IPS-NIHi11 (cell line): ENCODE measurements at regions not wholly inside any gene's neighbourhood (a gene's known extent, or its start where the extent isn't known, plus 50 kb on each side); places are given as distances from the start of the nearest gene placed in this dataset.
"Not testable (repeated sequence)": the region's sequence is repeated elsewhere in the genome, so short reads cannot be mapped to it uniquely, and the experiment has no call there.

ENCODE experiments used
- DNase-seq: peaks from one replicate; pipeline ENCODE4 v3.0.0; 2012; ENCODE audit warnings: mixed read lengths, low spot score

DNA sequence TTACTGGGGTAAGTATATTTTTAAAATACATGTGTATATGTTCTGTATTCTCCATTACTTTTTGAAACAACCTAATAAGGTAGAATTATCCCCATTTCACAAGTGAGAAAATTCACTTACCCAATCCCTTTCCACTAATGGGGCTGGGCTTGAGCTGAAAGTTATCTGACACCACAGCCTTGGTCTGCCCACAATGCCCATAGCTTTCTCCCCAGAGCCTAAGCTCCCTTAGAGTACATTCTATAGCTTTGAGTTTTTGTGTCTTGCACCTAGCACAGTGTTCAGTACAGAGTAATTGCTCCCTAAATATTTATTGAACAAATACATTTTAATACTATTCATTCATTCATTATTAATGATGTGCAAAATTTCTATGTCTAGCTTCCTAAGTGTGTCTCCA lies 152.7 kb upstream of the RUNX1 start:
- DNase-seq = no peak

DNA sequence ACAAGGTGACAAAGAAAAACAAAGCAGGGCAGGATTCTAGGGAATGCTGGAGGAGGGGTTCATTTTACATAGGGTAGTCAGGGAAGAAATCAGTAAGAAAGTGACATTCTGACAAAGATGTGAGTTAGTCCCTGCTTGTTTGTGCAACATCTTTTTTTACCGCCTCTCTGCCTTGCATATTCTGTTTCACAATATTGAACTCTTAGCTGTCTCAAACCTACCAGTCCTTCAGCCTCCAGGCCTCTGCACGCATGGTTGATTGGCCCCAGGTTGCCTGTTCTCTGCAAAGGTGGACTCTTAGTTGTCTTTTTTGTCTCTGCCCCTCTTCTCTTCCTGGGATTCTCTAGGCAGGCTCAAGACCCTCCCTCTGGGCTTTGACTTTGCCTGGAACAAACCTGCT lies 152.2 kb upstream of the RUNX1 start:
- no peak for DNase-seq

DNA sequence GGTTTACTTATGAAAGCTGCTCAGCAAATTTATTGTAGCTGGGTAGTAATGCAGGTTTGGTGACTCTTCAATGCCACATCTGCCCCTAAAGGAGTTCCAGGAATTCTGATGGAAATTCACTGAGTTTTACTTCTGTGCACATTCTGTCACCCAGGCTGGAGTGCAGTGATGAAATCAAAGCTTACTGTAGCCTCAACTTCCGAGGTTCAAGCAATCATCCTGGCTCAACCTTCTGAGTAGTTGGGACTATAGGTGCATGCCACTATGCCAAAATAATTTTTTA lies 150.6 kb upstream of the RUNX1 start:
- no peak for DNase-seq

DNA sequence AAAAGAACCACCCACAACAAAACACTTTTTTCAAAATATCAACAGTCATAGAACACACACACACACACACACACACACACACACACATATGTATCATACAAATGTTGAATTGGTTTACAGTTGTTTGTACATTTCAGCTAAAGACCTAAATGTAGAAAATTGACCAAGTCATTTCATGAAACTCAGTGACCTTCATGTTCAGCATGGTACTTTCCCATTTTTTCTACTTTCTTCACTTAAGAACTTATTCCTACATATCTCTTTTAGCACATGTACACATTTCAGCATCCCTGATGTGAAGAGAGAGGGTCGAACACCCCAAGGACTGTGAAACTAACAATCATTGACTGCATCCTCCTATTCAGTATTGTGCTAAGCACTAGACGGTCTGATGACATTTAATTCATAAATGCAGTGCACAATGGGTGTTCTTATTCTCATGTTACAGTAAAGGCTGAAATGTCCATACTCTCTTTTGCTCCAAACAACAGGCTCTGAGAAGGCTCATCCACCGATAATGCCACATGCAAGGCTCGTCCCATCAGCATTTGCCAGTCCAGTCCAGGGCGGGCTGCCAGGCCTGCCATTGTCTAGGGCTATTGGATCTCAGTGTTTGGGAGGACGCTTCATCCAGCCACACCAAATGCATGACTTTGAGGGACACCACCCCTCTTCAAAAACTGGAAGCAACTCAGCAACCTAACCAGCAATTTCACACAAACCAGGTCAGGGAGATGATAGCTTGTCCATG lies 150.1 kb upstream of the RUNX1 start:
- no peak for DNase-seq

DNA sequence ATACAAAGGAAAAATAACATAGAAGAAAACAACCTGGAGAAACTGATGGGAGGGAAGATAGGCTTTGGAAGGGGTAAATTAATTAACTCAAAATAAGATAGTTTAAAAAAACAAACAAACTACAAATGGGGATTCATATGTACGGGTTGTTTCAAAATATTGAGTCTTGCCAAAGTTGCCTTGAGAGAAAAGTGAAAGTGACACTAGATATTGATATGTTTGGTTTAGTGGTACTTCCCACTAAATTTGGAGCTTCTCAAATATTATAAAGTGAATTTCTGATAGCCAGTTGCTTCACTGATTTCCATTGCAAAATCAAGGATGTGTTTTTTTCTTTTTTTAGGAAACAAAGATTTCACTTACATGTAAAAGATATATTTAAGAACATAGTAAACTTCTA lies 149.5 kb upstream of the RUNX1 start:
- DNase-seq = no peak

DNA sequence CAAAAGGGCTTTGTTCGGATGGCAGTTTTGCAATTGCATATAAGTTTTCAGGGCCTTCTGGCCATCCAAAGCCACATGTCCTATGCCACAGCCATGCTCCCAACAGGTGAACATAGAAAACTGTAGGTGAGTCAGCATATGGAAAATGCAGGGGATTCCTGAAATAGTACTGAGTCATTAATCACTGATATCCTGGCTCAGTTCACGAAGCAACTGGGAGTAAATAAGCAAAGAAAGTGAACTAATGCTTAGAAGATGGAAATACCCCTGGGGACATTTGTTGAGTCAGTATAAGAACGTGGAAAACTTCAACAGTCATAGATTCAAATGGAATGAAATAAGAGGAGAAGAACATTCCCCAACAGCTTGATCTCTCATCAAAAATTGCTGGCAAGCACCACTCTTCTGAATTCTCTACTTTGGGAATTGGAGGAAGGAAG lies 148.9 kb upstream of the RUNX1 start:
- no peak for DNase-seq

DNA sequence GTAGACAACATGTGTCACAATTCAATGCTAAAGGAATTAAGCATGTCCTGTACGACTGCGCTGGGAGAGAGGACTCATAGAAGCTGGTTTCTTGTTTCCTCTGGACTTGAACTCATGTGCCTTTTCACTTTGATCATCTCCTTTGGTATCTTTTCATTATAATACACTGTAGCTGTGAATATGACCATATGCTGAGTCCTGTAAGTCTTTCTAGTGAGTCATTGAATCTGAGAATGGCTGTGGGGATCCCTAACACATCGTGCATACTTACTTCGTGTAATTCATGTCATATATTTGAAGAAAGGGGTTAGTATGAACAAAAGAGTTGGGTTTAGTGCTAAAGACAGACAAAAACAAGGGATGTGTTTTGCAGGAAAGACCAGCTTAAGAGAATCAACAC lies 148.1 kb upstream of the RUNX1 start:
- DNase-seq = no peak

DNA sequence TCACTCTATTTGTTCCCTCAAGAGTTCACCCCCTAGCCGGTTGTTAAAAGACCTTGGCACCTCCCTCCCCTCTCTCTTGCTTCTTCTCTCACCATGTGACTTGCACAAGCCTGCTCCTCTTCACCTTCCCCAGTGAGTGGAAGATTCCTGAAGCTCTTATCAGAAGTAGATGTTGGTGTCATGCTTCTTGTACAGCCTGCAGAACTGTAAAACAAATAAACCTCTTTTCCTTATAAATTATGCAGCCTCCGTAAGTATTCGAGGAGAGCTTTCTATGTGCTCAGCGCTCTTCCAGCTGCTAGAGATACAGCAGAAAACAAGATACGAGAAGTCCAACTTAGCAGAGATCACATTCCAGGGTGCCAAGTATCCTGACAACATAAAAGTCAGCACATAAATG lies 147.0 kb upstream of the RUNX1 start:
- DNase-seq = no peak

DNA sequence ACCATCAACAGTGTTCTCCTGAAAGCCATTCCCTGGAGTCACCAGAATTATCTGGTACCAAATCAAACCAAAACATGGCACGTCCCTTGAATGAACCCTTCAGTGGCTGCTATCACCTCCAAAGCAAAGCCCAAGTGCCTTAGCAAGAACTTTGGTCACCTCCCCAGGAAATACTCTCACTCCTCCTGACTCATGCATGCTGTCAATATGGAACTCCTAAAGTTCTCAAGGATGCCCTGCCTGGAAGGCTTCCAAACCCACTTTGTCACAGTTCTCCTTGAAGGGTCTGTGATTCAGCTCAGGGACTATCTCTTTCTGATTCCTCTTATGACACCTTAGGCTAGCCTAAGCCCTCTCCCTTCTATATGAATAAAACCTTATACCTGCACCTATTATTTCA lies 146.1 kb upstream of the RUNX1 start:
- no peak for DNase-seq

DNA sequence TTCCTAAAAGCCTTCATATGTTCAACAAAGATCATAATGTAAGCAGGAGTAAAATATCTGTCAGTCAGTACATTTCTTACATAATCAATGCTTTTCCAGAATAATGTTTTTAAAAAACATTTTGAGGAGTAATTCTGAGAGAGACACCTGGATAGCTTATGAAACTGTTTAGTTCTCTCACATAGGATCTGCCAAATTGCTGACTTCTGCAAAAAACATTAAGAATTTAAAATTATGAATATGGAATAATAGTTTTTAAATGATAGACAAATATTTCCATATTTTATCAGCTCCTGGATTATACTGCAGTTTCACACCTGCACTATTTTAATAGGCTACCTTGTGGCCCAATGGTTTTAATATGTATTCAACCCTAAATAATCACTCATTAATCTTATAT lies 142.7 kb upstream of the RUNX1 start:
- DNase-seq = no peak

DNA sequence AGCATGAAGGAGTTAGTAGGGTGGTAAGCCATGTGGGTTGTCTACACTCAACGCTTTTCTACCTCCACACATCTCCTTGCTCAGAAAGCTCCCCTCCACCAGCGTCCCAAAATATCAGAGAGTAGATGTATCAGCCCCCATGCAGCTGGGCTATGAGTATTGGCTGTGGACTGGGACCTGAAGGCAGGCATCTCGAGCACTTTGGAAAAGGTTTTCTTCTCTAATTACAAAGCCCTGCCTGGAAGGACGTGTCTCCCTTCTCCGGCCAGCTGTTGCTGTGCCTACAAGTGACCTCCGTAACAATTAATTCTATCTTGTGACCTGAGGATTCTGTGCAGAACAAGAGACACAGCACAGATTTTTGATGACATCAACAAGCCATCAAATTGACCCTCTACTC lies 142.0 kb upstream of the RUNX1 start:
- no peak for DNase-seq

DNA sequence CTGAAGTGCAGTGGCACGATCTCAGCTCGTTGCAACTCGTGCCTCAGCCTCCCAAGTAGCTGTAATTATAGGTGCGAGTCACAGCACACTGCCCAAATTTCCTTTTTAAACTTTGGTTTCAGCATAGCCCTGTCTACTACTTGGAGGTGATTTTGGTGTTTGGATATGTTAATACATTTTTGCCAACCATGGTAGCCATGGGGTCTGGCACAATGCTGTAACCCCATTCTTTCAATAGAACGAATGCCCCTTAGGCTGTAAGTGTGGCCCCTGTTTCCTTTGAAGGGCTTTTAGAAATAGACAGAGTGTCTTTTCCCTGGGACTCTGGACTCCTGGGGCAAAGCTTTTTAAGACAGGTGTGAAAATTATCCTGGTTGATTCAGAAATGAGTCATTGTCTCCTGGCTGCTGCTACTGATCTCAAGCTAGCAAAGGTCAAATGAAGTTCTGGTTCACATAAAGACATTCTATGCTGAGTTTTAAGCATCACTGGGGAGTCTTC lies 141.1 kb upstream of the RUNX1 start:
- no peak for DNase-seq

DNA sequence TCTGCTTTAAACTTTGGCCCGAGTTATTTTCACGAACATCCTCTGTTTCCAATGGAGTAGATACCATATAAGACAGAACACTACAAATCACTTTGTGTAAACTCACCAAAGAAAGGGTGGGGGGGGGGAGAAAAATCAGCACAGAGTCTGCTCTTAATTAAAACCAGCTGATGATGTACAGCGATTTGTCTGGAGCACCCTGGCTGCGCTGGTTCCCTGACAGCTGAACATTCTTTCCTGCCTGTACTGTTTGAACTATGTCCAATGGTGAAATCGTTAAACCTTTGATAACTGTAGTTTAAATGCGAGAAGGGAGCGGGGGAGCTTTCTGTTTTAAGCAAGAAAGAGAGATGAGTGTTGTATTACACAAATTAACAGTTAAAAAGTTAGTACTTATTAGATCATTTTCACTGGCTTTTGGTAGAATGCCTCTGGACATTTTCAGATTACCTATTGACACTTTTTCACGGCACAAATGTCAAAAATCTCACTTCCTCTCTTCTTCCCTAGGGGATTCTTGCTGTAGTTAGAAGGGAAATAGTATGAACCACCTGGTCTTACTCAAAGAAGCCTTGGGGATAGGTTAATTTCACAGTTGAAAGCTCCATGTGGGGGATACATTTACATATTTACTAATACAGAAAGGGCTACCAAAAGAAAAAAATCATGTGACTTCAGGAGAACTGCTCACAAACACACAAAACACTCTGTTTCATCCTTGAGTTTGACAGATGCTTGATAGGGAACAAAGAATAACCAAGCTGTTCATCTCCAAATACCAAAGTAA lies 140.2 kb upstream of the RUNX1 start:
- no peak for DNase-seq

DNA sequence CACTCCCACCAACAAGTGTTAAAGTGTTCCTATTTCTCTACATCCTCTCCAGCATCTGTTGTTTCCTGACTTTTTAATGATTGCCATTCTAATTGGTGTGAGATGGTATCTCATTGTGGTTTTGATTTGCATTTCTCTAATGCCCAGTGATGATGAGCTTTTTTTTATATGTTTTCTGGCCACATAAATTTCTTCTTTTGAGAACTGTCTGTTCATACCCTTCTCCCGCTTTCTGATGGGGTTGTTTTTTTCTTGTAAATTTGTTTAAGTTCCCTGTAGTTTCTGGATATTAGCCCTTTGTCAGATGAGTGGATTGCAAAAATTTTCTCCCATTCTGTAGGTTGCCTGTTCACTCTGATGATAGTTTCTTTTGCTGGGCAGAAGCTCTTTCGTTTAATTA lies 134.3 kb upstream of the RUNX1 start:
- not testable (repeated sequence) for DNase-seq

DNA sequence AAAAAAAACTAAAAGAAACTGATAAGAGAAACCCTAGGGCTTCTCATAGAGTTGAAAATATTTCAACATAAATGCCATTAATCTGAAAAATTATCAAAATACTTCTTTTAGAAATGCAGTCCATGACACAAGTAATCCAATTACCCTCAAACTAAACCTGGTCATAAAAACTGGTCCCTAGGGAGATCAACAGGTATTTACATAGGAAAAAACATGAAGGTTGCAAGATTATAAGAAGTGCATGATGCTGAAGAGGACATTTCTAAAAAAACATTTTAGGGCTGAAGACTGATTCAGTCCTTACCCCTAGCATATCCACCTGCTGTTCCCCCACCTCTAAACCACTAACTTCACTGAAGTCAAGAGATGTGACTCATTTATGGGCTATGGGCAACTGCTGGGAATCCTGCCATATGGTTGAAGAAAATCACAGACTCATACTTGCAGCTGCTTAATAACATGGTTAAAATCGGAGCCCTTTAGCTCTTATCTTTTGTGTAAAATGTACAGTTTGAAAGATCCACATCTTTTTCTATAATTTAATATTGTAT lies 131.0 kb upstream of the RUNX1 start:
- no peak for DNase-seq

DNA sequence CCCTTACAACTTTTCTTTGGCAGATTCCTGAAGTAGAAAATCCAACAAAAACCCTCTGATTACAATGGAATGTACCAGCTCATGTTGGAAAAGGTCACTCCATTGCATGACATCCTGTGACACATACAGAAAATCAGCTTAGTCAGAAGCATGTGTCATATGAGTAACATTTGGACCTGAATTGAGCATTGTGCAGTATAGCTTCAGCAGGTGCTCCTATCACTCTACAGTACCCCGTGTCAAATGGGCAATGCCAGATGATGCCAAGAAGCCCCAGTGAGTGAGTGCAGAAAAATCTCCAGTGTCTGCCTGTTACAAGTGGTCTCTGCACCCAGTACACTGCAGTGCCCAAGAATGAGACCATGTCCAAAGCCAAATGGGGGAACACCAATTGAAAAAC lies 129.7 kb upstream of the RUNX1 start:
- DNase-seq = no peak

DNA sequence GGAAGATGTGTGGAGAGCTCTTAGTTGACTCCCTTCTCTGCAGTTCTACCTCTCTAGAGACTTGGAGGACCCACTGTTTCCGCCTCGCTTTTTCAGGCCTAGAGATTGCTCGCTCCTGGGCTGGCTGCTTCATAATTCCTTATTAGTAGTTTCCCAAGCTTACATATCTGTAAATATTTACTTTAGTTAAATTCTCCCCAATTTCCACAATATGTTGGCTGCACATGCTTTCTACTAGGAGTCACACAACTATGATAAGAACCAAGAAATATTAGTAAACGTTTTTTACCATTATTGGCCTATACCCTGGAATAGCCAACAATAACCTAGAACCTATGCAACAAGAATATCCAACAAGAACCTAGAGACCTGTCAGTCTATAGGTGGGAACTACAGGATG lies 129.0 kb upstream of the RUNX1 start:
- no peak for DNase-seq

DNA sequence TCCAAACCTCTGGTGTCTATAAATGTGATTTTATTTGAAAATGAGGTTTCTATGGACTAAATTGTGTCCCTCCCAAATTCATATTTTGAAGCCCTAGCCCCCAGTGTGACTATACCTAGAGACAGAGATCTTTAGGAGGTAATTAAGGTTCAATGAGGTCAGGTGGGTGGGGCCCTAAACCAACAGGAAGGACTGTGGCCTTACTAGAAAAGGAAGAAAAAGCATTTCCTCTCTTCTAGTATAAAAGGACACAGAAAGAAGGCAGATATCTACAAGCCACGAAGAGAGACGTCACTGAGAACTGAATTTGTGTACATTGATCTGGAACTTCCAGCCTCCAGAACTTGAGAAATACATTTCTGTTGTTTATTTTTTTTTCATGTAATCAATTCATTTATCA lies 123.1 kb upstream of the RUNX1 start:
- DNase-seq = no peak

DNA sequence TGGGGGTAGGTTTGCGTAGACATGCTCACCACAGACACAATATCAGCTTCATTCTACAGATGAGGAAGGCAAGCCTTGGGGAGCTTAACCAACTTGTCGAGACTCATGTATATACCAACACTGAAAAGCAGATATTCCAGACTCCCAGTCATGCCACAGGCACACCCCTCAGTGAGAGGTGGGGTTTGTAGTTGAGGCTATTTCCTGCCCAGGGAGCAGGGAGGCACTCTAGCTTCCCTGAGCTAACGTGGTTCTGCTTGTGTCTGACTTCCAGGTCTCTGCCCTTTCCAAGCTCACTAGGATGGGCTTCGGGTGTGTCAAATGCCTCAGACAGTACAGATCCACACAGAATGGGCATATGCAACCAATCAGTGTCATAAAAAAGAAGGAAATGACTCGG lies 122.3 kb upstream of the RUNX1 start:
- no peak for DNase-seq

DNA sequence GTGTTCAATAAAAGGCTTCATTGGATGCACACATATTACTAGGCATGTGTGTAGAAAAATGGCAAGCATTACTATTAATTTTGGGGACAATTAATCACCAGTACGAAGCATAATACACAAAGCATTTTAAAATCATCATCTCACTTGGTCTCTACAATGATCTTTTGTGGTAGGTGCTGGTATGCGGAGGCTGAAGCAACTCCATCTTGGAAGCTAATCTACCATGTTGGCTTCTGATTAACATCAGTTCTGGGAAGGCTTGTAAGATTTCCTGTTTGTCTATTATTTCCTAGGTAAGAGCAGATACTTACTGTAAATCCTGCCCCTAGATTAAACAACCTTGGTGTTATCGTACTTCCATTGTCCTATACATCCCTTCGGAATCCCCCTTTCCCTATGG lies 121.7 kb upstream of the RUNX1 start:
- DNase-seq = no peak

DNA sequence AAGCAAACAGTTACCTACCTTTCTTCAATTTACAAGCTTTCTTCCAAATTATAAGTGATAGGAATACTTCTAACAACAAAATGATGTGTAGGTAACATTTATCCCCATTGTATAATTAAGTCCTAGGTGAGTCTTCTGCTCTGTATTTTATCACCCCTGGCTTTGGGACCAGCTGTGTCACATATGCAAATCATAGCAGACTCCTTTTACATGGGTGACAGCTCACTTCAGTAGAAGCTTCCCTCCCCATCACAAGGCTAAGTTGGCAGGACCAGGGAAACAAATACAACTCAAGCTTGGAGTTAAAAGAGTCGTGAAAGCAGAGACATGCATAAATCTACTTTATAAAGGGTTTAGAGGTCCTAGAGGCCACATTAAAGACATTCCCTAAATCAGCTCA lies 121.1 kb upstream of the RUNX1 start:
- no peak for DNase-seq

DNA sequence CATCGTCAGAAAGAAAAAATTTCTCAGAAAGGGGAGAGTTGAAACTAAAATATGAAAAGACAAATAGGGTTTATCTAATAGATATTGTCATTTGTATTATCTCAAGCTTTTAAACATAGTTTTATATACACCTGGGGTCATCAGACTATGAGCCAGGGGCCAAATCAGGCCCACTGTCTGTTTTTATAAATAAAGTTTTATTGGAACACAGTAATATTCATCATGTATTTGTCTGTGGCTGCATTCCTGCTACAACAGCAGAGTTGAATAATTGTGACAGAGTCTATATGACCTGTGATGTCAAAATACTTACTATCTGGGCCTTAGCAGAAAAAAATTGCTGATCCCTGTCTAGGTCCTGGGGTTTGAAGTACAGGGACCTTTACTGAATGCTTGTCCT lies 120.5 kb upstream of the RUNX1 start:
- DNase-seq = no peak

DNA sequence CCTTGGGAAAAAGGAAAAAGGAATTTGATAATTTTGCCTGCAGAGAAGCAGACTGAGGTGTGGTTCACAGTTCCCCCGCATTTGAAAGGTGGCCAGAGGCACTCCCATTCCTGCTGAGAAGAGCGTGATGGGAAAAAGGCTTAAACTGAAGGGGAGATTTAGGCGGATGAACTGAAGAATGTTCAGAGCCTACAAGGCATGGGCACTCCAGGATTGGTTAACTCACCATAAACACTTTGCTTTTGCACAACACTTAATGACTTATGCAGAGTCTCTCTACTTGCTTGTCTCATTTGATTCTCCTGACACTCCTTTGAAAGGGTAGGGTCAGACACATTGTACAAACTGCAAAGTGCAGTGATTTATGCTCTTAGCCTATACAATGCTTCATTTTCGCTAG lies 119.6 kb upstream of the RUNX1 start:
- DNase-seq = no peak
